ENCODE measurements at regions not wholly inside any gene's neighbourhood (a gene's known extent, or its start where the extent isn't known, plus 50 kb on each side); places are given as distances from the start of the nearest gene placed in this dataset.

GRCh38 chr1:170310014-170310405, 164.3 kb downstream of the NTMT2 start:
- TF ChIP-seq CTCF (IDR thresholded peaks at IDR 0.05) (no peak), EZH2 (IDR thresholded peaks at IDR 0.05; ENCODE audit: borderline replicate concordance, insufficient read depth, low read depth, low read length, poor library complexity, severe bottlenecking) (no peak)

Measured in B cell (primary cell).